GM12878 (cell line): ENCODE measurements at regions not wholly inside any gene's neighbourhood (a gene's known extent, or its start where the extent isn't known, plus 50 kb on each side); places are given as distances from the start of the nearest gene placed in this dataset.

Experiments
- ATAC-seq: fragments of 200-7000 bp; cut with Tn5 transposase; 3 replicates; pipeline ENCODE4 v1.9.1; 2020; ENCODE audit warnings: mild to moderate bottlenecking, moderate library complexity
- BruUV-seq: library from RNA; stranded (reverse); fragments of 400-500 nt; replicated peaks from 2 replicates; lab custom pipeline; 2021; lab: Mats Ljungman, UMichigan
- CTCF ChIA-PET: fragments of 300-600 bp; sonication (Branson Sonifier 250); formaldehyde crosslinking; extraction: SDS; loops from one replicate; lab custom pipeline; 2021; ENCODE audit warnings: inconsistent platforms; lab: Yijun Ruan, JAX
- POLR2A ChIA-PET: fragments of 350-600 bp; formaldehyde crosslinking; extraction: SDS; loops from one replicate; lab custom pipeline; 2021; ENCODE audit warnings: inconsistent platforms; lab: Charles Lee
- RAD21 ChIA-PET: fragments of 300-600 bp; sonication (Branson Sonifier 250); formaldehyde crosslinking; loops from one replicate; lab custom pipeline; 2023; ENCODE audit warnings: antibody characterized with exemption; ENCODE audit not compliant: unreplicated experiment; lab: Charles Lee
- SMC1A ChIA-PET: fragments of 300-600 bp; sonication (Branson Sonifier 250); formaldehyde crosslinking; loops from one replicate; lab custom pipeline; 2023; ENCODE audit not compliant: unreplicated experiment, uncharacterized antibody; lab: Charles Lee
- DNase-seq: peaks from one replicate; pipeline ENCODE4 v3.0.0-alpha.2; 2011; ENCODE audit warnings: low read depth, low spot score
- FAIRE-seq: peaks from 3 replicates; lab custom pipeline; 2011; peaks lifted over from hg19 to GRCh38; lab: Jason Lieb, UNC
- H2AFZ ChIP-seq: 2 replicates; pipeline ENCODE4 v1.6.0; 2011; ENCODE audit warnings: low read depth, low read length, control low read depth; ENCODE audit not compliant: control insufficient read depth
- H3K27ac ChIP-seq: 2 replicates; pipeline ENCODE4 v1.5.1; 2011; ENCODE audit warnings: control low read depth; ENCODE audit not compliant: control insufficient read depth, insufficient read depth
- H3K27me3 ChIP-seq, 2 experiments: replicated peaks in 1 of 2; 2 replicates each; pipeline versions ENCODE4 v1.6.0 to v1.6.1; 2011; ENCODE audit warnings: low read length in 1 of 2; ENCODE audit not compliant: control insufficient read depth in 2 of 2, insufficient read depth in 2 of 2
- H3K36me3 ChIP-seq, 2 experiments: 2 replicates each; pipeline ENCODE4 v1.5.1; 2011; ENCODE audit warnings: low read length in 1 of 2; ENCODE audit not compliant: control insufficient read depth in 2 of 2, insufficient read depth in 2 of 2
- H3K4me1 ChIP-seq: 2 replicates; pipeline ENCODE4 v1.6.1; 2011; ENCODE audit warnings: mild to moderate bottlenecking, low read length, moderate library complexity, mixed read lengths; ENCODE audit not compliant: control insufficient read depth, insufficient read depth
- H3K4me2 ChIP-seq: 2 replicates; pipeline ENCODE4 v1.6.0; 2011; ENCODE audit warnings: control low read depth; ENCODE audit not compliant: control insufficient read depth, insufficient read depth
- H3K4me3 ChIP-seq: fragments of 200-600 bp; sonication (generic); 2 replicates; pipeline ENCODE4 v1.5.1; 2016
- H3K79me2 ChIP-seq: 2 replicates; pipeline ENCODE4 v1.6.0; 2011; ENCODE audit warnings: low read length; ENCODE audit not compliant: control insufficient read depth, insufficient read depth
- H3K9ac ChIP-seq: 2 replicates; pipeline ENCODE4 v1.8.0; 2011; ENCODE audit warnings: low read length, control low read depth, mixed read lengths; ENCODE audit not compliant: control insufficient read depth, insufficient read depth
- H3K9me3 ChIP-seq: replicated peaks from 3 replicates; pipeline ENCODE4 v1.5.1; 2011; ENCODE audit warnings: mild to moderate bottlenecking, low read length; ENCODE audit not compliant: control insufficient read depth, insufficient read depth
- H4K20me1 ChIP-seq: 2 replicates; pipeline ENCODE4 v1.6.0; 2011; ENCODE audit not compliant: control insufficient read depth, insufficient read depth
- ATF2 ChIP-seq: IDR thresholded peaks from 2 replicates; pipeline ENCODE4 v1.6.1; 2012; ENCODE audit warnings: low read length, inconsistent platforms
- CHD4 ChIP-seq: fragments of 200-600 bp; sonication (generic); IDR thresholded peaks from 2 replicates; pipeline ENCODE4 v1.6.1; 2016; ENCODE audit warnings: mild to moderate bottlenecking
- IRF3 ChIP-seq: fragments of 450-650 bp; IDR thresholded peaks from 2 replicates; pipeline ENCODE4 v1.6.1; 2014; ENCODE audit warnings: mild to moderate bottlenecking
- MXI1 ChIP-seq: fragments of 150-350 bp; IDR thresholded peaks from 2 replicates; pipeline ENCODE4 v1.6.1; 2011; ENCODE audit warnings: low read depth, mild to moderate bottlenecking, inconsistent platforms, low read length, improper control_type of control experiment
- RB1 ChIP-seq: fragments of 450-650 bp; formaldehyde crosslinking; IDR thresholded peaks from 2 replicates; pipeline ENCODE4 v1.6.1; 2017; ENCODE audit warnings: mild to moderate bottlenecking, borderline replicate concordance
- RFX5 ChIP-seq: IDR thresholded peaks from 2 replicates; pipeline ENCODE4 v1.6.1; 2011; ENCODE audit warnings: low read depth, low read length, improper control_type of control experiment
- SIN3A ChIP-seq: IDR thresholded peaks from 2 replicates; pipeline ENCODE4 v1.6.1; 2012; ENCODE audit warnings: low read depth, low read length, improper control_type of control experiment
- SPI1 ChIP-seq: IDR thresholded peaks from 2 replicates; pipeline ENCODE4 v1.6.1; 2011; ENCODE audit warnings: low read depth, mild to moderate bottlenecking, low read length, moderate library complexity, borderline replicate concordance; ENCODE audit not compliant: insufficient read depth
- SREBF1 ChIP-seq: IDR thresholded peaks from 2 replicates; pipeline ENCODE4 v1.6.1; 2012; ENCODE audit warnings: mild to moderate bottlenecking, low read length
- TBL1XR1 ChIP-seq: IDR thresholded peaks from 2 replicates; pipeline ENCODE4 v1.6.1; 2012; ENCODE audit warnings: low read depth, low read length, improper control_type of control experiment
- YY1 ChIP-seq: IDR thresholded peaks from 2 replicates; pipeline ENCODE4 v1.6.1; 2011; ENCODE audit warnings: low read depth, mild to moderate bottlenecking, low read length
- ZNF274 ChIP-seq: IDR thresholded peaks from one replicate; pipeline ENCODE4 v1.8.0; 2011; ENCODE audit not compliant: insufficient read length, insufficient read depth
- ZNF384 ChIP-seq: IDR thresholded peaks from 2 replicates; pipeline ENCODE4 v1.6.1; 2012; ENCODE audit warnings: low read depth, mild to moderate bottlenecking, low read length, improper control_type of control experiment, borderline replicate concordance
- ZNF592 ChIP-seq: fragments of 450-650 bp; IDR thresholded peaks from 2 replicates; pipeline ENCODE4 v1.6.1; 2017; ENCODE audit warnings: mild to moderate bottlenecking, moderate library complexity
- ZNF622 ChIP-seq: fragments of 450-650 bp; IDR thresholded peaks from 2 replicates; pipeline ENCODE4 v1.6.1; 2017; ENCODE audit warnings: mild to moderate bottlenecking, inconsistent platforms
- WGBS: methylation state at CpG from one replicate; pipeline ENCODE4 v1.1.6; 2016; ENCODE audit warnings: low lambda C conversion rate; ENCODE audit not compliant: insufficient replicate concordance, insufficient coverage; ENCODE audit errors: missing lambda C conversion rate; 5-methylcytosine and 5-hydroxymethylcytosine counted together
- in situ Hi-C: fragments of 300-500 bp; cut with MboI; formaldehyde crosslinking; loops from 9 replicates; pipeline ENCODE4 v1.14.3; 2018; ENCODE audit warnings: mixed read lengths
- intact Hi-C: fragments of 100-400 bp; cut with micrococcal nuclease; formaldehyde crosslinking; loops from one replicate; pipeline ENCODE4 v1.14.2; 2022; ENCODE audit not compliant: unreplicated experiment
- TF ChIP-seq, protein P1 (sequence below): IDR thresholded peaks from 2 replicates; pipeline ENCODE4 v1.6.1; 2011; ENCODE audit warnings: borderline replicate concordance, low read depth, mild to moderate bottlenecking, moderate library complexity, low read length; ENCODE audit not compliant: insufficient read depth, poor library complexity, severe bottlenecking

- DNase-seq (no peak), ATAC-seq (no peak), FAIRE-seq (no peak)
- no peak overlapping the region for H3K27ac ChIP-seq
- ChIA-PET SMC1A (interaction anchor here (0.8 kb wide), 1 partner anchor 89 kb away, joined by 3 read pairs; no protein-coding TSS in a partner anchor), CTCF (interaction anchor here (0.6 to 0.8 kb wide), 4 partner anchors 56 to 1956 kb away, joined by 3 read pairs; no protein-coding TSS in a partner anchor), RAD21 (no interaction called here), POLR2A (no interaction called here)
- H3K9ac ChIP-seq, result no peak overlapping the region
- H3K4me3 ChIP-seq, result no peak overlapping the region
- no peak overlapping the region for H2AFZ ChIP-seq
- H3K4me2 ChIP-seq, result no peak overlapping the region
- no peaks in the 10 kb centered on the region; a peak in 1 of 4 replicates for H3K27me3 ChIP-seq
- in situ Hi-C loops, result no loop called here
- H4K20me1 ChIP-seq, result no peaks in the 10 kb centered on the region
- WGBS, result 0% methylated on average over 1 of the region's 1 CpG
- H3K36me3 ChIP-seq, result no peaks in the 10 kb centered on the region
- H3K4me1 ChIP-seq, result no peaks in the 10 kb centered on the region
- H3K9me3 ChIP-seq, result no peaks in the 10 kb centered on the region
- TF ChIP-seq YY1, result no peak
- TF ChIP-seq SIN3A, result no peak
- TF ChIP-seq CHD4, result no peak
- no peak for TF ChIP-seq ZNF622
- no peak for TF ChIP-seq ZNF592
- no peak for TF ChIP-seq ATF2
- no peak for TF ChIP-seq RFX5
- no peak for TF ChIP-seq ZNF274
- no peak for TF ChIP-seq MXI1
- no peak for TF ChIP-seq SPI1
- TF ChIP-seq ZNF384, result no peak
- no peak for TF ChIP-seq IRF3
- TF ChIP-seq SREBF1, result no peak
- no peak for TF ChIP-seq TBL1XR1
- no peak for TF ChIP-seq RB1
- TF ChIP-seq, protein P1, sequence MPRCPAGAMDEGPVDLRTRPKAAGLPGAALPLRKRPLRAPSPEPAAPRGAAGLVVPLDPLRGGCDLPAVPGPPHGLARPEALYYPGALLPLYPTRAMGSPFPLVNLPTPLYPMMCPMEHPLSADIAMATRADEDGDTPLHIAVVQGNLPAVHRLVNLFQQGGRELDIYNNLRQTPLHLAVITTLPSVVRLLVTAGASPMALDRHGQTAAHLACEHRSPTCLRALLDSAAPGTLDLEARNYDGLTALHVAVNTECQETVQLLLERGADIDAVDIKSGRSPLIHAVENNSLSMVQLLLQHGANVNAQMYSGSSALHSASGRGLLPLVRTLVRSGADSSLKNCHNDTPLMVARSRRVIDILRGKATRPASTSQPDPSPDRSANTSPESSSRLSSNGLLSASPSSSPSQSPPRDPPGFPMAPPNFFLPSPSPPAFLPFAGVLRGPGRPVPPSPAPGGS, result no peak
- H3K79me2 ChIP-seq, result no peaks in the 10 kb centered on the region
- BruUV-seq, result no TSS peak
- intact Hi-C loops, result no loop called here
Measured at GRCh38 chr14:81715731-81716130, 182.1 kb upstream of the SEL1L start.
